Heart left ventricle (tissue), 13 donors: ENCODE measurements at regions not wholly inside any gene's neighbourhood (a gene's known extent, or its start where the extent isn't known, plus 50 kb on each side); places are given as distances from the start of the nearest gene placed in this dataset.

ENCODE experiments used
- CTCF ChIP-seq, 12 donors: fragments of 200-600 bp; sonication (generic) in 4 of 12; IDR thresholded peaks; one replicate each; pipeline versions ENCODE4 v1.5.0 to v1.8.0; 2018 to 2022; ENCODE audit warnings: antibody characterized with exemption in 12 of 12, mild to moderate bottlenecking in 5 of 12
- POLR2A ChIP-seq, 2 donors: fragments of 450-650 bp; IDR thresholded peaks; one replicate each; pipeline ENCODE4 v1.6.1; 2017; ENCODE audit warnings: antibody characterized with exemption in 2 of 2, mild to moderate bottlenecking in 2 of 2, moderate library complexity in 2 of 2
- donor health status: ischemic (EF 13 %, LVEDD 7.1; RV severe dilation, severe dysfunction).
- donor health status: DM: no; HTN: yes; CAD: no.
- donor health status: DM: no; HTN: no; CAD: no.
- donor health status: ischemic (EF 25% LVEDD 6.9; RV normal size, moderate dysfunction).
- donor health status: ischemic (EF 25% LVEDD 5.7; RV mildly dilated, moderate dysfunction).
- donor health status: ischemic (EF 35%, LVEDD 5.7; RV mildly dilated, moderate dysfunction).
- donor health status: nonischemic (EF 11% LVEDD 7.7; RV severe dilation, severe dysfunction).
- donor health status: DM: yes; HTN: yes; CAD: no.
- donor health status: PGD.
- donor health status: ischemic (EF 29% LVEDD 5.4; RV normal size, mild dysfunction).
- donor health status: nonischemic (EF 23%, LVEDD 6.1; RV moderate dilation, normal function).

GRCh38 chr6:164791498-164791897, 517.9 kb downstream of the C6orf118 start:
- TF ChIP-seq CTCF (IDR thresholded peaks at IDR 0.05) (no peak), POLR2A (IDR thresholded peaks at IDR 0.05) (no peak)
